Liver (tissue), 3 donors: ENCODE measurements at regions not wholly inside any gene's neighbourhood (a gene's known extent, or its start where the extent isn't known, plus 50 kb on each side); places are given as distances from the start of the nearest gene placed in this dataset.
"Not testable (repeated sequence)": the region's sequence is repeated elsewhere in the genome, so short reads cannot be mapped to it uniquely, and the experiment has no call there.

ENCODE experiments used
- ATF3 ChIP-seq: IDR thresholded peaks from 2 replicates; pipeline ENCODE4 v1.6.1; 2016; ENCODE audit warnings: antibody characterized with exemption
- CTCF ChIP-seq: fragments of 150-350 bp; IDR thresholded peaks from 2 replicates; pipeline ENCODE4 v1.5.1; 2017; ENCODE audit warnings: improper control_type of control experiment, low read depth, low read length; ENCODE audit not compliant: missing input control
- GABPA ChIP-seq, 2 donors: IDR thresholded peaks in 1 of 2; conservative IDR thresholded peaks in 1 of 2; 2 replicates each; pipeline ENCODE4 v1.6.1; 2016; ENCODE audit warnings: antibody characterized with exemption in 2 of 2, mild to moderate bottlenecking in 1 of 2, moderate library complexity in 1 of 2
- REST ChIP-seq: IDR thresholded peaks from 2 replicates; pipeline ENCODE4 v1.6.1; 2016; ENCODE audit warnings: antibody characterized with exemption, mild to moderate bottlenecking
- donor health status: healthy.
- donor health status: healthy.

GRCh38 chr2:87883659-87884058 lies 58.1 kb upstream of the RGPD2 start:
- not testable (repeated sequence) for TF ChIP-seq CTCF; REST; GABPA (IDR thresholded peaks at IDR 0.05 in 1 of 2, conservative IDR thresholded peaks at IDR 0.05 in 1 of 2); ATF3
